Colonic mucosa (tissue), 4 donors: ENCODE measurements at regions not wholly inside any gene's neighbourhood (a gene's known extent, or its start where the extent isn't known, plus 50 kb on each side); places are given as distances from the start of the nearest gene placed in this dataset.
"Not testable (repeated sequence)": the region's sequence is repeated elsewhere in the genome, so short reads cannot be mapped to it uniquely, and the experiment has no call there.

Experiments
- DNase-seq: peaks from one replicate; pipeline ENCODE4 v3.0.0-alpha.2; 2020
- H3K27ac ChIP-seq: fragments of 200-600 bp; one replicate; pipeline ENCODE4 v1.8.0; 2021
- H3K27me3 ChIP-seq: fragments of 200-600 bp; one replicate; pipeline ENCODE4 v1.8.0; 2021
- H3K36me3 ChIP-seq: fragments of 200-600 bp; one replicate; pipeline ENCODE4 v1.8.0; 2021
- H3K4me1 ChIP-seq: fragments of 200-600 bp; one replicate; pipeline ENCODE4 v1.8.0; 2021; ENCODE audit warnings: mild to moderate bottlenecking
- H3K4me3 ChIP-seq: fragments of 200-600 bp; one replicate; pipeline ENCODE4 v1.8.0; 2021
- H3K9ac ChIP-seq, 2 donors: one replicate each; pipeline ENCODE4 v1.7.0; 2013; ENCODE audit warnings: control low read depth in 2 of 2, low read depth in 2 of 2, low read length in 2 of 2
- H3K9me3 ChIP-seq: fragments of 200-600 bp; one replicate; pipeline ENCODE4 v1.8.0; 2021
- intact Hi-C: fragments of 100-400 bp; cut with DNase I; formaldehyde crosslinking; loops from one replicate; pipeline ENCODE4 v1.14.1; 2022
- TF ChIP-seq, protein P1 (sequence below): fragments of 200-600 bp; IDR thresholded peaks from one replicate; pipeline ENCODE4 v1.8.0; 2022; ENCODE audit warnings: antibody characterized with exemption, mild to moderate bottlenecking
- donor health status: healthy.
- donor health status: DM: no; HTN: no; CAD: no.
- donor health status: DM: no; HTN: no; CAD: no.

DNA sequence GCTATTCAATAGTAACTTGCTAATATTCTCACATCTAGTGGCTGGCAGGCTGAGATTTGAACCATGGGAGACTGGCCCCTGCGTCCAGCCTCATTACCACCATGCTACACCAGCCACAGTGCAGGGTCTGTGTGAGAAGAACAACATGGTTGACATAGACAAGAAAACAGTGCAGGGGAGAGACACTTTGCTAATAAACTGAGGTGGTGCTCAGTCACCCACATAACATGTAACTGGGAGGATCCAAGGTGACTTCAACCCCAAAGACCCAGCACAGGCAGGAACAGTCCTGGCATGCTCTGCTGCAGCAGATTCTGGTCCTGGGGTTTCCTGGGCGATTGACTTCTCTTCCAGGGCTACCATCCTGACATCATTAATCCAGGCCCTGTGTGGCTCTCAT, 143.1 kb downstream of the CSNK2A3 start:
- TF ChIP-seq, protein P1, sequence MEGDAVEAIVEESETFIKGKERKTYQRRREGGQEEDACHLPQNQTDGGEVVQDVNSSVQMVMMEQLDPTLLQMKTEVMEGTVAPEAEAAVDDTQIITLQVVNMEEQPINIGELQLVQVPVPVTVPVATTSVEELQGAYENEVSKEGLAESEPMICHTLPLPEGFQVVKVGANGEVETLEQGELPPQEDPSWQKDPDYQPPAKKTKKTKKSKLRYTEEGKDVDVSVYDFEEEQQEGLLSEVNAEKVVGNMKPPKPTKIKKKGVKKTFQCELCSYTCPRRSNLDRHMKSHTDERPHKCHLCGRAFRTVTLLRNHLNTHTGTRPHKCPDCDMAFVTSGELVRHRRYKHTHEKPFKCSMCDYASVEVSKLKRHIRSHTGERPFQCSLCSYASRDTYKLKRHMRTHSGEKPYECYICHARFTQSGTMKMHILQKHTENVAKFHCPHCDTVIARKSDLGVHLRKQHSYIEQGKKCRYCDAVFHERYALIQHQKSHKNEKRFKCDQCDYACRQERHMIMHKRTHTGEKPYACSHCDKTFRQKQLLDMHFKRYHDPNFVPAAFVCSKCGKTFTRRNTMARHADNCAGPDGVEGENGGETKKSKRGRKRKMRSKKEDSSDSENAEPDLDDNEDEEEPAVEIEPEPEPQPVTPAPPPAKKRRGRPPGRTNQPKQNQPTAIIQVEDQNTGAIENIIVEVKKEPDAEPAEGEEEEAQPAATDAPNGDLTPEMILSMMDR: no peak
- H3K9me3 ChIP-seq: no peaks in the 10 kb centered on the region
- intact Hi-C loops: no loop called here
- H3K27ac ChIP-seq: no peak overlapping the region
- no peaks in the 10 kb centered on the region for H3K36me3 ChIP-seq
- no peaks in the 10 kb centered on the region for H3K4me1 ChIP-seq
- DNase-seq: no peak
- no peak overlapping the region for H3K4me3 ChIP-seq
- H3K9ac ChIP-seq: no peak overlapping the region
- H3K27me3 ChIP-seq: no peaks in the 10 kb centered on the region

- H3K36me3 ChIP-seq: no peaks in the 10 kb centered on the region
- DNase-seq: no peak
- H3K4me3 ChIP-seq: no peak overlapping the region
- no peak overlapping the region for H3K9ac ChIP-seq
- TF ChIP-seq, protein P1: no peak
- H3K27me3 ChIP-seq: no peaks in the 10 kb centered on the region
- no peaks in the 10 kb centered on the region for H3K4me1 ChIP-seq
- H3K27ac ChIP-seq: no peak overlapping the region
- intact Hi-C loops: no loop called here
- no peaks in the 10 kb centered on the region for H3K9me3 ChIP-seq
Observed at GRCh38 chr11:11208994-11209393, 144.1 kb downstream of the CSNK2A3 start.

DNA sequence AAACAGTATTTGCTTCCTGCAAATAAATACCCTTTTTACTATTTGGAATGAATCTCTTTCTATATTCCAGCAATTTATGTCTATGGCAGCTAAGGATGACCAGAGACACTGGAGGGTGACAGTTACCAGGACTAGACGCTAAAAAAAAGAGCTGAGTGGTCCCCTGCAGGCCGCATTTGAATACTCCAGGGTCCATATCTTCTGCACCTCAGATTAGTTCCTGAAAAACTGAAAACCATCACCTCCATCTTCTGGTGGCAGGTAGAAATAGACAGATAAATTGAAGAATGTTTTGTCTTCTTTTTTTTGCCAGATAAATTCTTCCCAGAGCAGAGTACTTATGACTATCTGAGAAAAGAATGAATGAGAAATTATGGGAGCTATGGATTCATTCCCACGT, 145.6 kb downstream of the CSNK2A3 start:
- DNase-seq: no peak
- no peaks in the 10 kb centered on the region for H3K4me1 ChIP-seq
- H3K27ac ChIP-seq: no peak overlapping the region
- intact Hi-C loops: no loop called here
- no peaks in the 10 kb centered on the region for H3K36me3 ChIP-seq
- H3K9me3 ChIP-seq: no peaks in the 10 kb centered on the region
- TF ChIP-seq, protein P1: no peak
- no peak overlapping the region for H3K9ac ChIP-seq
- H3K4me3 ChIP-seq: no peak overlapping the region
- no peaks in the 10 kb centered on the region for H3K27me3 ChIP-seq

GRCh38 chr11:11206484-11206883, 146.6 kb downstream of the CSNK2A3 start:
- H3K9ac ChIP-seq: no peak overlapping the region
- no peaks in the 10 kb centered on the region for H3K4me1 ChIP-seq
- H3K9me3 ChIP-seq: no peaks in the 10 kb centered on the region
- no peak overlapping the region for H3K4me3 ChIP-seq
- no peaks in the 10 kb centered on the region for H3K36me3 ChIP-seq
- DNase-seq: no peak
- H3K27me3 ChIP-seq: no peaks in the 10 kb centered on the region
- TF ChIP-seq, protein P1: no peak
- no peak overlapping the region for H3K27ac ChIP-seq
- intact Hi-C loops: no loop called here

GRCh38 chr11:11202885-11203284, 150.2 kb downstream of the CSNK2A3 start:
- H3K9me3 ChIP-seq: no peaks in the 10 kb centered on the region
- no peak for DNase-seq
- H3K36me3 ChIP-seq: no peaks in the 10 kb centered on the region
- no peaks in the 10 kb centered on the region for H3K4me1 ChIP-seq
- intact Hi-C loops: no loop called here
- no peak overlapping the region for H3K9ac ChIP-seq
- no peak overlapping the region for H3K4me3 ChIP-seq
- no peak overlapping the region for H3K27ac ChIP-seq
- TF ChIP-seq, protein P1: no peak
- H3K27me3 ChIP-seq: no peaks in the 10 kb centered on the region

GRCh38 chr11:11201302-11201701, 151.7 kb downstream of the CSNK2A3 start:
- H3K4me3 ChIP-seq, intact Hi-C loops, H3K9me3 ChIP-seq, H3K27ac ChIP-seq, DNase-seq, H3K9ac ChIP-seq, H3K27me3 ChIP-seq, H3K4me1 ChIP-seq, H3K36me3 ChIP-seq: not testable (repeated sequence)
